ENCODE measurements at regions not wholly inside any gene's neighbourhood (a gene's known extent, or its start where the extent isn't known, plus 50 kb on each side); places are given as distances from the start of the nearest gene placed in this dataset.
"Not testable (repeated sequence)": the region's sequence is repeated elsewhere in the genome, so short reads cannot be mapped to it uniquely, and the experiment has no call there.

DNA sequence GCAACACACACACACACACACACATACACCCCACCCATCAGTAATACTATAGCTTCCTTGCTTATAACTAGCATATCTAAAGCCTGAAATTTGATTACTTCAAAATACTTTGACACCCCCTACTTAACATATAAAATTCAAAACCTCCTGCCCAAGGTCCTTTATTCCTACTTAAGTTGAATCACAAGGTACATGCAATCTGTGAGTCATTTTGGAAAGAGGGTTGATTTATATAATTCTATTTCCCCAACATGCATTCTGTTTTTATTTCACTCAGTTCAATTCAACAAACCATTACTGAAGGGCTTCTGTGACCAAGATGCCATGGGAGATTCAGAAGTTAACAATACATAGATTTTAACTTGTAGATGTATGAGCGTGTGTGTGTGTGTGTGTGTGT is 420.7 kb downstream of the METTL4 start:
- TF ChIP-seq ZFX (IDR thresholded peaks at IDR 0.05; ENCODE audit: borderline replicate concordance), result no peak
- TF ChIP-seq, protein P1, sequence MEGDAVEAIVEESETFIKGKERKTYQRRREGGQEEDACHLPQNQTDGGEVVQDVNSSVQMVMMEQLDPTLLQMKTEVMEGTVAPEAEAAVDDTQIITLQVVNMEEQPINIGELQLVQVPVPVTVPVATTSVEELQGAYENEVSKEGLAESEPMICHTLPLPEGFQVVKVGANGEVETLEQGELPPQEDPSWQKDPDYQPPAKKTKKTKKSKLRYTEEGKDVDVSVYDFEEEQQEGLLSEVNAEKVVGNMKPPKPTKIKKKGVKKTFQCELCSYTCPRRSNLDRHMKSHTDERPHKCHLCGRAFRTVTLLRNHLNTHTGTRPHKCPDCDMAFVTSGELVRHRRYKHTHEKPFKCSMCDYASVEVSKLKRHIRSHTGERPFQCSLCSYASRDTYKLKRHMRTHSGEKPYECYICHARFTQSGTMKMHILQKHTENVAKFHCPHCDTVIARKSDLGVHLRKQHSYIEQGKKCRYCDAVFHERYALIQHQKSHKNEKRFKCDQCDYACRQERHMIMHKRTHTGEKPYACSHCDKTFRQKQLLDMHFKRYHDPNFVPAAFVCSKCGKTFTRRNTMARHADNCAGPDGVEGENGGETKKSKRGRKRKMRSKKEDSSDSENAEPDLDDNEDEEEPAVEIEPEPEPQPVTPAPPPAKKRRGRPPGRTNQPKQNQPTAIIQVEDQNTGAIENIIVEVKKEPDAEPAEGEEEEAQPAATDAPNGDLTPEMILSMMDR (IDR thresholded peaks at IDR 0.05), result no peak
- H3K27ac ChIP-seq, result no peak overlapping the region

DNA sequence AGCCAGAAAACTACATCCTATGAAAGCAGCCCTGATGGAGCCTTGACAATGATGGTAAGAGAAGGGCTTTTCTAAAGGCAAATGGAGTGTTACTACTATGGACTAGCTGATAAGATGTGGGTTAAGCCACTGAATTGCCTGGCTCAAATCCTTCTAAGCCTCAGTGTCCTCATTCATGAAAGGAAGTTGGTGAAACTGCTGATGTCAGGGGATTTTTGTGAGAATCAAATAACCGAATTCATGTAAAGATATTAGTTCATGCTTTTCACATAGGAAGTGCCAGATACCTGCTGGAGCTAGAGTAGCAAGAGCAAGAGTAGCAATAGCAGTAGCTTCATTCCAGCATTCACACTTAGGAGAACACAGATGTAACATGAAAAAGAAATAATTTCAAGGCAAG is 417.0 kb downstream of the METTL4 start:
- TF ChIP-seq, protein P1 (IDR thresholded peaks at IDR 0.05), result no peak
- TF ChIP-seq ZFX (IDR thresholded peaks at IDR 0.05; ENCODE audit: borderline replicate concordance), result no peak
- no peak overlapping the region for H3K27ac ChIP-seq

DNA sequence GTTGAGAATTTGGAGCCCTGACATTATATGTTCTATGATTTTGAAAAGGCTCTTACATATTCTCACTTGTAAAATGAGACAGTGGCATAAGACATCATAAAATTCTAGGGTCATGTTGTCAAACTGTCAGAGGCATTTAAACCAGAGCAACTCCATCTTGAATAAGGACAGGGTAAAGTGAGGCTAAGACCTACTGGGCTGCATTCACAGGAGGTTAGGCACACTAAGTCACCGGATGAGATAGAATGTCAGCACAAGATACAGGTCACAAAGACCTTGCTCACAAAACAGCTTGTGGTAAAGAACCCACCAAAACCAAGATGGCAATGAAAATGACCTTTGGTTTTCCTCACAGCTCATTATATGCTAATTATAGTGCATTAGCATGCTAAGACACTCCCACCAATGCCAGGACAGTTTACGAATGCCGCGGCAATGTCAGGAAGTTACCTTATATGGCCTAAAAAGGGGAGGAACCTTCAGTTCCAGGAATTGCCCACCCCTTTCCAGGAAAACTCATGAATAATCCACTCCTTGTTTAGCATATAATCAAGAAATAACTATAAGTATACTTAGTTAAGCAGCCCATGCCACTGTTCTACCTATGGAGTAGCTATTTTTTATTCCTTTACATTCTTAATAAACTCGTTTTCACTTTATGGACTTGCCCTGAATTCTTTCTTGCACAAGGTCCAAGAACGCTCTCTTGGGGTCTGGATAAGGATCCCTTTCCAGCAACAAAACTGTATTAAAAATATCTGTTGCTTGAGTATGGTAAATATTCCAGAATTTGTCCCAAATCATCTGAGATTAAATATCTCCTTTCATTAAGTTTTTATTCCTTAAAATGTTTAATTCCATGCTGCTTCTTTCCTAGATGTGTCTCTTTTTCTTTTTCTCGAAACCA is 406.4 kb downstream of the METTL4 start:
- no peak overlapping the region for H3K27ac ChIP-seq
- TF ChIP-seq, protein P1 (IDR thresholded peaks at IDR 0.05), result no peak
- no peak for TF ChIP-seq ZFX (IDR thresholded peaks at IDR 0.05; ENCODE audit: borderline replicate concordance)

DNA sequence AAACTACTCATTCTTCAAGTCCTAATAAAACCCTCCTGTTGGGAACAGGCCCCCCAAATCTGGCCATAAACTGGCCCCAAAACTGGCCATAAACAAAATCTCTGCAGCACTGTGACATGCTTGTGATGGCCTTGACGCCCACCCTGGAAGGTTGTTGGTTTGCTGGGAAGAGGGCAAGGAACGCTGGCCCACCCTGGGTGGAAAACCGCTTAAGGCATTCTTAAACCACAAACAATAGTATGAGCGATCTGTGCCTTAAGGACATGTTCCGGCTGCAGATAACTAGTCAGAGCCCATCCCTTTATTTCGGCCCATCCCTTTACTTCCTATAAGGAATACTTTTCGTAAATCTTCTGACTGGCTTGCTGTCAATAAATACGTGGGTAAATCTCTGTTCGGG is 404.4 kb downstream of the METTL4 start:
- H3K27ac ChIP-seq, result not testable (repeated sequence)

DNA sequence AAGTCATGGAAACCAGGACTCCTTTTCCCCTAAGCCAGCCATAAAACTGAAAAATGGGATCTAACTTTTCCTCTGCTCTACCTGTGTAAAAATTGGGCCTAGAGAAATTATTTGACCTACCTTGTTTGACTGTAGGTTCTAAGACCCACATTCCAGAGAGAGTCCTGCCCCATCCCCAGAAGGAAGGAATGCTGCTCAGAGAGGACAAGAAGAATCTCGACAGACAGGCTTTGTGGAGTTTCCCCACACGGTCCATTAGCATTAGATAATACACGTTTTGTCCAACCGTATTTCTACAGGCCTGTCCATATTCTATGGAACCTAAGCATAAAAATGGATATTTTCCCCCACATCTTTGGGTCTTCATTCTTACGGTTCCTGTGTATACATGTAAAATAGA is 403.3 kb downstream of the METTL4 start:
- H3K27ac ChIP-seq, result no peak overlapping the region
- TF ChIP-seq ZFX (IDR thresholded peaks at IDR 0.05; ENCODE audit: borderline replicate concordance), result no peak
- TF ChIP-seq, protein P1 (IDR thresholded peaks at IDR 0.05), result no peak

DNA sequence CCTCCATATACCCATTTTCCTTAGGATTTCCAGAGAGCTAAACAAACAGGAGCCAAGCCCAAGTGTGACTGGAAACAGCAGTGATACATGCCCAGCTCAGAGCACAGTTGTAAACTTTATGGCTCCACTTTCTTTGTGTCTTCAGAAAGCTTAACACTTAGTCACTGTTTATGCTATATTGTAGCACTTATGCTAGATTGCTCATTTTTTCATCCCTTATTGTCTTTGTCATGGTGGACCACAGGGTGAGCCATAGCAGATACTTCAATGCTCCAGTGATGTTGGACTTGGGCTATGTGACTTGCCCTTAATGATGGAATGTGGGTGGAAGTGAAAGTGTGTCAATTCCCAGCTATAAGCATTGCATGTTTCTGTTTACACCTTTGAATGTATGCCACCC is 401.6 kb downstream of the METTL4 start:
- H3K27ac ChIP-seq, result no peak overlapping the region
- TF ChIP-seq, protein P1 (IDR thresholded peaks at IDR 0.05), result no peak
- TF ChIP-seq ZFX (IDR thresholded peaks at IDR 0.05; ENCODE audit: borderline replicate concordance), result no peak

DNA sequence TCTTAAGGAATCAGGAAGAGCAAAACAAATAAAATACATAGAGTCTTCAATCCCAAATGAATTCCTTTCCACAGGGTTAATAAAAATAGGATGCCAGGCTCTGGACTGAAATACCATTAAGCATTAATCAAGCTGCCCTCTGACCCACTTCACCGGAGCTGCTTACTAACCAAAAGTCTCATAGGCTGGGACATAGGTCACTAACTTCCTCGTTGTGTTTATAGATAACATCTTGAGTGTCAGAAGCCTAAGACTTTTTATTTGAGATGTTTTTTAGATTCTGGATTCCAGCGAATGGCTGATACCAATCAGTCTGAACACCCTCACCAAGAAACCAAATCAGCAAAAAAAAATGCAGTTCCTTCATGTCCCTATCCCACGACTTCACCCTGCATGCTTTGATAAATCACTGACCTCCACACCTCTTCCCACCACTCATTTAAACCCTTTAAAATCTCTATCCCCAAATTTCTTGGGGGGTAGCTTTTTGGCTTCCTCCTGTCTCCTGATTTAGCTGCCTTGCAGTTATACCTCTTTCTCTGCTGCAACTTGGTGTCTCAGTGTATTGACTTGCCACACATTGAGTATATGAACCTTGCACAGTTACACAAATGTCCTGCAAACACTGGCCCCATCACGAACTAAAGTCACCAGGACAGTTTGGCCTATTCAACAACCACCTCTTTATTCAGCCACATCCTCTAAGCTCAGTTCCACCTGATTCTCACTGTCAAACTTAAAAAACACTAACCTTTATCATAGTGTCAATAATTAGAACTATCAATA is 399.3 kb downstream of the METTL4 start:
- H3K27ac ChIP-seq, result no peak overlapping the region
- TF ChIP-seq ZFX (IDR thresholded peaks at IDR 0.05; ENCODE audit: borderline replicate concordance), result no peak
- TF ChIP-seq, protein P1 (IDR thresholded peaks at IDR 0.05), result no peak

Measured in 22Rv1 (cell line).